ENCODE measurements at regions not wholly inside any gene's neighbourhood (a gene's known extent, or its start where the extent isn't known, plus 50 kb on each side); places are given as distances from the start of the nearest gene placed in this dataset.

- no peak for TF ChIP-seq CTCF (IDR thresholded peaks at IDR 0.05)
- no peak for TF ChIP-seq ATF1 (CRISPR knock-in tag; IDR thresholded peaks at IDR 0.05)
- no peak for TF ChIP-seq JUN (CRISPR knock-in tag; IDR thresholded peaks at IDR 0.05)
- TF ChIP-seq SMAD3 (CRISPR knock-in tag; IDR thresholded peaks at IDR 0.05; ENCODE audit: borderline replicate concordance), result no peak
Observed at GRCh38 chr5:2866662-2867372, 115.3 kb upstream of the IRX2 start.

Data from WTC11 (cell line).